Naive B cell (primary cell): ENCODE measurements at regions not wholly inside any gene's neighbourhood (a gene's known extent, or its start where the extent isn't known, plus 50 kb on each side); places are given as distances from the start of the nearest gene placed in this dataset.
"Not testable (repeated sequence)": the region's sequence is repeated elsewhere in the genome, so short reads cannot be mapped to it uniquely, and the experiment has no call there.

ENCODE experiments used
- ATAC-seq, 2 donors: fragments of 150-1000 bp; cut with Tn5 transposase; 2 replicates each; pipeline ENCODE4 v1.10.0; 2021; ENCODE audit warnings: low read depth in 2 of 2, mild to moderate bottlenecking in 2 of 2, moderate library complexity in 2 of 2
- DNase-seq: peaks from one replicate; pipeline ENCODE4 v3.0.0; 2022
- H3K27ac Mint-ChIP-seq, 6 donors: one replicate each; pipeline ENCODE4 v1.8.0; 2020 to 2022; ENCODE audit warnings: mild to moderate bottlenecking in 6 of 6, mixed read lengths in 6 of 6, moderate library complexity in 5 of 6, inconsistent platforms in 2 of 6
- H3K27me3 Mint-ChIP-seq, 3 donors: one replicate each; pipeline ENCODE4 v1.8.0; 2021 to 2022; ENCODE audit warnings: mixed read lengths in 3 of 3, mild to moderate bottlenecking in 1 of 3
- H3K36me3 Mint-ChIP-seq, 2 donors: one replicate each; pipeline ENCODE4 v1.8.0; 2020 to 2022; ENCODE audit warnings: mixed read lengths in 2 of 2, inconsistent platforms in 1 of 2, mild to moderate bottlenecking in 1 of 2
- H3K4me1 Mint-ChIP-seq, 3 donors: one replicate each; pipeline ENCODE4 v1.8.0; 2020 to 2022; ENCODE audit warnings: mixed read lengths in 3 of 3, inconsistent platforms in 1 of 3, mild to moderate bottlenecking in 1 of 3, moderate library complexity in 1 of 3
- H3K4me3 Mint-ChIP-seq, 8 donors: one replicate each; pipeline ENCODE4 v1.8.0; 2020 to 2022; ENCODE audit warnings: mild to moderate bottlenecking in 8 of 8, mixed read lengths in 8 of 8, moderate library complexity in 8 of 8, inconsistent platforms in 2 of 8
- H3K9me3 Mint-ChIP-seq, 7 donors: one replicate each; pipeline ENCODE4 v1.8.0; 2020 to 2022; ENCODE audit warnings: mixed read lengths in 7 of 7, mild to moderate bottlenecking in 5 of 7, inconsistent platforms in 2 of 7, moderate library complexity in 1 of 7

GRCh38 chrX:45540181-45540580, 339.5 kb upstream of the DIPK2B start:
- DNase-seq (no peak), ATAC-seq (no peak)
- no peaks in the 10 kb centered on the region for H3K4me1 Mint-ChIP-seq
- no peak overlapping the region for H3K27ac Mint-ChIP-seq
- peaks cover 0 to 18% (median 0%) of the 10 kb centered on the region in 7 donors for H3K9me3 Mint-ChIP-seq
- H3K27me3 Mint-ChIP-seq, result peaks cover 0 to 3% (median 0%) of the 10 kb centered on the region in 3 donors
- no peak overlapping the region for H3K4me3 Mint-ChIP-seq
- H3K36me3 Mint-ChIP-seq, result no peaks in the 10 kb centered on the region

DNA sequence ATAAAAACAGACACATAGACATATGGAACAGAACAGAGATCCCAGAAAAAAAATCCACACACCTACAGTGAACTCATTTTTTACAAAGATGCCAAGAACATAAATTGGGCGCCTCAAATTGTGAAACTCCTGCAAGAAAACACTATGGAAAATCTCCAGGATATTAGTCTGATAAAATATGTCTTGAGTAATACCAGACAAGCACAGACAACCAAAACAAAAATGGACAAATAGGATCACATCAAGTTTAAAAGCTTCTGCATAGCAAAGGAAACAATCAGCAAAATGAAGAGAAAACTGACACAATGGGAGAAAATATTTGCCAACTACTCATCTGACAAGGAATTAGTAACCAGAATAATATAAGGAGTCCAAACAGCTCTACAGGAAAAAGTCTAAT, 337.3 kb upstream of the DIPK2B start:
- H3K4me1 Mint-ChIP-seq, result no peaks in the 10 kb centered on the region
- peaks cover 0 to 21% (median 11%) of the 10 kb centered on the region in 3 donors for H3K27me3 Mint-ChIP-seq
- no peak overlapping the region for H3K4me3 Mint-ChIP-seq
- H3K27ac Mint-ChIP-seq, result no peak overlapping the region
- H3K9me3 Mint-ChIP-seq, result peaks cover 2 to 21% (median 7%) of the 10 kb centered on the region in 7 donors
- DNase-seq, result no peak
- H3K36me3 Mint-ChIP-seq, result peaks cover 0 to 10% of the 10 kb centered on the region in 2 donors
- ATAC-seq, result no peak

GRCh38 chrX:45527834-45528233, 327.2 kb upstream of the DIPK2B start:
- no peak overlapping the region for H3K4me3 Mint-ChIP-seq
- no peak for DNase-seq
- peaks cover 0 to 11% (median 0%) of the 10 kb centered on the region in 3 donors for H3K27me3 Mint-ChIP-seq
- no peaks in the 10 kb centered on the region for H3K4me1 Mint-ChIP-seq
- H3K9me3 Mint-ChIP-seq, result peaks cover 0 to 4% (median 0%) of the 10 kb centered on the region in 7 donors
- no peak for ATAC-seq
- H3K27ac Mint-ChIP-seq, result no peak overlapping the region
- H3K36me3 Mint-ChIP-seq, result no peaks in the 10 kb centered on the region

- H3K27me3 Mint-ChIP-seq, result peaks cover 0 to 7% (median 0%) of the 10 kb centered on the region in 3 donors
- no peaks in the 10 kb centered on the region for H3K4me1 Mint-ChIP-seq
- DNase-seq, result no peak
- no peak for ATAC-seq
- H3K9me3 Mint-ChIP-seq, result peaks cover 0 to 4% (median 0%) of the 10 kb centered on the region in 7 donors
- no peak overlapping the region for H3K4me3 Mint-ChIP-seq
- no peak overlapping the region for H3K27ac Mint-ChIP-seq
- no peaks in the 10 kb centered on the region for H3K36me3 Mint-ChIP-seq
Observed at GRCh38 chrX:45524805-45525204, 324.1 kb upstream of the DIPK2B start.

DNA sequence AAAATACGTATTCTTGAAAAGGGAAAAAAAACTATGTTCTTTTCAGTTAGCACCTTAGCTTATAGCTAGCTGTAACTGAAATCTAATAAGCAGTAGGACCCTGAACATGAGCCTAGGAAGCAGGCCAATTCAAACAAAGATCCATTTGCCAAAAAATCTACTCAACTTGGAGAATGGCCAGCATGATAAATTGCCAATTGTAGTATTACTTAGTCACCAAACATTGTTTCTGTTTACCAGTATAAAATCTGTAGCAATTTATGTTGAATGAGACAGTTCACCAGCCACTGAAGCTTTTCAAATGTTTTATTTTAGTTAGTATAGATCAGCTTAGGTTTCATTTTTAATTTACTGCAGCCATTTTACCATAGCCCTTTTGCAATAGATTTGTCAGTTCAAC, 323.6 kb upstream of the DIPK2B start:
- no peak overlapping the region for H3K4me3 Mint-ChIP-seq
- H3K4me1 Mint-ChIP-seq, result no peaks in the 10 kb centered on the region
- H3K9me3 Mint-ChIP-seq, result peaks cover 0 to 4% (median 0%) of the 10 kb centered on the region in 7 donors
- no peak for DNase-seq
- no peak overlapping the region for H3K27ac Mint-ChIP-seq
- ATAC-seq, result no peak
- H3K27me3 Mint-ChIP-seq, result peaks cover 0 to 7% (median 0%) of the 10 kb centered on the region in 3 donors
- H3K36me3 Mint-ChIP-seq, result no peaks in the 10 kb centered on the region

DNA sequence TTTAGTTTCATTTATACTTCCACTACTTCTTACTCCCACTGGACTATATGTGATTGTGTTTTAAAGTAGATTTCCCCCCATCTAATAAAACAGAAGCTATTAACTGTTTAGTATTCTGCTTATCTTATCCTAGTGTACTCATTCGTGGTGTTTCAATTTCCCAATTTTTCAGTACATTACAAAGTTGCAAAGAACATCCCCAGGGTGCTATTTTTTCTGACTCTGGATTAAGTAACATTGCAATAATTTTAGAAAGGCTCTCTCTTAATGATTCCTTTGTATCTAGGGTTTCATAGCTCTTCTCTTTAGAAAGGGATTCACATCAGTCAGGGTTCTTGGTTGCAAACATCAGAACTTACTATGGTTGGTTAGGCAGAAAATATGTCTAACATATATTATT, 317.9 kb upstream of the DIPK2B start:
- Mint-ChIP-seq H3K27ac (no peak overlapping the region), H3K4me1 (no peaks in the 10 kb centered on the region), H3K36me3 (no peaks in the 10 kb centered on the region), H3K9me3 (no peaks in the 10 kb centered on the region), H3K27me3 (peaks cover 0 to 9% (median 0%) of the 10 kb centered on the region in 3 donors), H3K4me3 (no peak overlapping the region)
- ATAC-seq, result no peak
- no peak for DNase-seq

DNA sequence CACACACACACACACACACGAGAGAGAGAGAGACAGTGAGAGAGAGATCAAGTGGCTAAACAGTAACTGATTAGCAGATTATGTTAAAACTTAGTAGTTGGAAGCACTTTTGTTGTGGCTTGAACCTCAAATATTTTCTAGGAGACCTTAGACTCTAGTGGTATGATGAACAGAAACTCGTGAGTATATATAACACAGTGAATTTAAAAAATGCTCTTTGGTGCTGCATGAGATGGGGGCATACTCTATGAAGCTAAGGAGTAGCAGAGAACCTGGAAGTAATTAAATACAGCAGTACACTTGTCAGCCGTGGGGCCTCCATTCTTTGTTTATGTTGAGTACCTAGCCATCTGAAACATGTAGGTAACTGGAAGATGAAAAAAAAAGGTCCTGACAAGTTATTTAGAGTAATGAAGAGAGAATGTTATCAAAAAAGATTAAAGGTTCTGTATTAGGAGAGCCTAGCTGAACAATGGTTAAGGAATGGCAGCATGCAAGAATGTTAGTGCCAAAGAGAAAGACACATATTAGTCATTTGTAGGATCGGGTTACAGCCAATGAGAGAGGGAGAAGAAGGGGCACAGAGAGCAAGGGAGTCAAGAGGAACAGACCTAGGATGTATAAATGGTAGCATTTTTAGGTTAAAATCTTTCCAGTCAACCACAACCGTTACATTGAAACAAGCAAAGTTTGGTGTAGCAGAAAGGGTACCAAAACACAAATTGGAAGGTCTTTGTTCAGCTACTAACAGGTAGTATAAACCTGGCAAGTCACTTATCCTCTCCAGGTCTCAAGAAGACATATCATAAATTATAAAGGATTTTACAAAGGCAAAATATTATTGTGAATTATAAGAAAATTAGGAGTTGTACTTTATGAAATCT, 316.7 kb upstream of the DIPK2B start:
- H3K9me3 Mint-ChIP-seq, result no peaks in the 10 kb centered on the region
- DNase-seq (no peak), ATAC-seq (no peak)
- no peaks in the 10 kb centered on the region for H3K4me1 Mint-ChIP-seq
- H3K4me3 Mint-ChIP-seq, result no peak overlapping the region
- H3K27ac Mint-ChIP-seq, result peak overlapping the region in 2 of 6 donors; percentile 3 to 59
- H3K27me3 Mint-ChIP-seq, result peaks cover 0 to 22% (median 0%) of the 10 kb centered on the region in 3 donors
- no peaks in the 10 kb centered on the region for H3K36me3 Mint-ChIP-seq

DNA sequence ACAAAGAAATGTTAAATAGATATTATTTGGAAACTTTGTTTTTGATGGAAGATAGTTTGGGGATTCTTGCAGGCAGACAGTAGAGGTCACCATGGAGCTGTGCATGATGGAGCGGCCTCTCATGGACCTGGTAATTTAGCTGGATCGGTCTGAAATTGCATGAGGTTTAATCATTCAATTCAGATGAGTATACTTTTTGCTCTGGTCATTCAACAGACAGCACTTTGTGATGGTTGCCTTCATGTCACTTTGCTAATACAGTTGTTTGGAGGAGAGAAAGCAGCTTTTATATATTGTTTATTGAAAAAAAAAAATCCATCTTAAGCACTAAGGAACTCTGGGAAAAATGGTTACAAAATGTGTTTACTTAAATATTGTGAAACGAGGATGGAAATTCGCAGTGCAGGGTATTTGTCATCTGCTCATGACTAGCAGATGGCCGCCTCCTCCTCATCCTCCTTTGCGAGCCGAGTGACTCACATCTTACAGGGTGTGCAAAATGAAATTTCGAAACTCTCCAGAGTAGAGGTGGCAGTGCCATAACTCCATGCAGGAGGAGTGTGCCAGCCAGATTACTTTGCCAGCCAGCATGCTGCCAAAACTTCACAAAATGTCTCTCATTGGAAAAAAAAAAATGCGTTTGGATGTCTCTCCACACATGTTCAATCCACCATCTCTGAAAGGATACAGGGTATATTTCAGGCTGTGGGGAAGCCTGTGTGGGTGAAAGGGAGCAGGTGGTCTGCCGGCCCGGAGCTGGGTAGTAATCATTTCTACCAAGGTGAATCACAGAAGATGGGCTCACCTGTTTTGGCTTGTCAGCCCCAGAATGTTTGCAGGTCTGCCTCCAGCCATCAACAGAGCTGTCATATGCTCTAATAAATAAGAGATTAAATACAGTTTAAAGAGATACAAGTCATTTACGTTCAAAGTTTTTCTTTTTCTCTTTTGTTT, 314.9 kb upstream of the DIPK2B start:
- no peak overlapping the region for H3K4me3 Mint-ChIP-seq

GRCh38 chrX:45513042-45513441, 312.4 kb upstream of the DIPK2B start:
- Mint-ChIP-seq H3K27ac (no peak overlapping the region), H3K4me1 (no peaks in the 10 kb centered on the region), H3K4me3 (no peak overlapping the region), H3K27me3 (peaks cover 0 to 22% (median 0%) of the 10 kb centered on the region in 3 donors), H3K36me3 (no peaks in the 10 kb centered on the region), H3K9me3 (no peaks in the 10 kb centered on the region)
- ATAC-seq (no peak), DNase-seq (no peak)

More for the DNA sequence above, 314.9 kb upstream of the DIPK2B start:
- no peaks in the 10 kb centered on the region for H3K36me3 Mint-ChIP-seq
- H3K27ac Mint-ChIP-seq, result no peak overlapping the region
- H3K9me3 Mint-ChIP-seq, result no peaks in the 10 kb centered on the region
- DNase-seq (peak; percentile 16), ATAC-seq (peak in 1 of 2 donors; percentile 30)
- peaks cover 0 to 22% (median 0%) of the 10 kb centered on the region in 3 donors for H3K27me3 Mint-ChIP-seq
- H3K4me1 Mint-ChIP-seq, result no peaks in the 10 kb centered on the region

GRCh38 chrX:45508454-45508853, 307.8 kb upstream of the DIPK2B start:
- Mint-ChIP-seq H3K27ac (no peak overlapping the region), H3K9me3 (peaks cover 0 to 3% (median 0%) of the 10 kb centered on the region in 7 donors), H3K27me3 (peaks cover 0 to 12% (median 0%) of the 10 kb centered on the region in 3 donors), H3K4me3 (no peak overlapping the region), H3K36me3 (no peaks in the 10 kb centered on the region), H3K4me1 (peaks cover 0 to 4% (median 0%) of the 10 kb centered on the region in 3 donors)
- ATAC-seq (no peak), DNase-seq (no peak)

- H3K27ac Mint-ChIP-seq, result no peak overlapping the region
- H3K36me3 Mint-ChIP-seq, result no peaks in the 10 kb centered on the region
- peaks cover 0 to 4% (median 0%) of the 10 kb centered on the region in 3 donors for H3K4me1 Mint-ChIP-seq
- DNase-seq (no peak), ATAC-seq (no peak)
- H3K27me3 Mint-ChIP-seq, result peaks cover 0 to 19% (median 0%) of the 10 kb centered on the region in 3 donors
- no peak overlapping the region for H3K4me3 Mint-ChIP-seq
- peaks cover 0 to 3% (median 0%) of the 10 kb centered on the region in 7 donors for H3K9me3 Mint-ChIP-seq
Observed at GRCh38 chrX:45506149-45506730, 305.6 kb upstream of the DIPK2B start.

DNA sequence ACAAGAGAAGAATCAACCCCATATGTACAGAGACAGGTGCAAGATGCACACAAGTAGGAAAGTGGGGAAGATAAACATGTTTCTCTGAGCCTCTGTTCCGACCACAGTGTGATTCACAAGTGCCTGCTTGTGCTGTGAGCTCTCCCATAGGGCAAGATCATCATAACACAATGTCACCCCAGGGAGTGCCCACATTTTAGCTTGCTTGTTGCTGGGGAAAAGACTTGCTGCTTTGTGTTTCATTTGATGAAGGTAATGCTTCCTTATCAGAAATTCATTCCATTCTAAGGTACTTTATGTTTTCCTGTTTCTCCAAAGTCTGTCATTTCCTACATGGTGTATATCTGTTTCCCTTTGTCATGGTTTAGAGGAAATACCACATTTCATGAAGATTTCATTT, 304.5 kb upstream of the DIPK2B start:
- DNase-seq (no peak), ATAC-seq (no peak)
- Mint-ChIP-seq H3K36me3 (no peaks in the 10 kb centered on the region), H3K27me3 (peaks cover 0 to 22% (median 0%) of the 10 kb centered on the region in 3 donors), H3K4me1 (peaks cover 0 to 4% (median 0%) of the 10 kb centered on the region in 3 donors), H3K9me3 (peaks cover 0 to 3% (median 0%) of the 10 kb centered on the region in 7 donors), H3K27ac (no peak overlapping the region), H3K4me3 (no peak overlapping the region)

DNA sequence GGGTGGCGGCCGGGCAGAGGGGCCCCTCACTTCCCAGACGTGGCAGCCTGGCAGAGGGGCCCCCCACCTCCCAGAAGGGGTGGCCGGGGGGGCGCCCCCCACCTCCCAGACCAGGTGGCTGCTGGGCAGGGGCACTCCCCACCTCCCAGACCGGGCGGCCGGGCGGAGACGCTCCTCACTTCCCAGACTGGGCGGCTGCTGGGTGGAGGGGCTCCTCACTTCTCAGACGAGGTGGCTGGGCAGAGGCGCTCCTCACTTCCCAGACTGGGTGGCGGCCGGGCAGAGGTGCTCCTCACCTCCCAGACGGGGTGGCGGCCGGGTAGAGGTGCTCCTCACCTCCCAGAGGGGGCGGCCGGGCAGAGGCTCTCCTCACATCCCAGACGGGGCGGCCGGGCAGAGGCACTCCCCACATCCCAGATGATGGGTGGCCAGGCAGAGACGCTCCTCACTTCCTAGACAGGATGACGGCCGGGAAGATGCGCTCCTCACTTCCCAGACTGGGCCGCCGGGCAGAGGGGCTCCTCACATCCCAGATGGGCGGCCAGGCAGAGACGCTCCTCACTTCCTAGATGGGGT, 303.2 kb upstream of the DIPK2B start:
- not testable (repeated sequence) for DNase-seq, ATAC-seq, H3K4me1 Mint-ChIP-seq, H3K27ac Mint-ChIP-seq, H3K4me3 Mint-ChIP-seq, H3K9me3 Mint-ChIP-seq, H3K36me3 Mint-ChIP-seq
- H3K27me3 Mint-ChIP-seq, result peaks cover 0 to 22% (median 0%) of the 10 kb centered on the region in 3 donors
